NCI-H2029 treated with DMSO at 0.1 percent for 48 hours (cell line): ENCODE measurements at regions not wholly inside any gene's neighbourhood (a gene's known extent, or its start where the extent isn't known, plus 50 kb on each side); places are given as distances from the start of the nearest gene placed in this dataset.
"Not testable (repeated sequence)": the region's sequence is repeated elsewhere in the genome, so short reads cannot be mapped to it uniquely, and the experiment has no call there.

ENCODE experiments used
- DNase-seq: peaks from one replicate; lab custom pipeline; 2025; lab: John Stamatoyannopoulos, UW

- no peak for DNase-seq
Measured at GRCh38 chr6:14887986-14888574, 357.8 kb upstream of the JARID2 start.

GRCh38 chr6:14888575-14889000 is 357.3 kb upstream of the JARID2 start:
- DNase-seq: no peak

- DNase-seq: no peak
Measured at GRCh38 chr6:14889188-14889587, 356.7 kb upstream of the JARID2 start.

DNA sequence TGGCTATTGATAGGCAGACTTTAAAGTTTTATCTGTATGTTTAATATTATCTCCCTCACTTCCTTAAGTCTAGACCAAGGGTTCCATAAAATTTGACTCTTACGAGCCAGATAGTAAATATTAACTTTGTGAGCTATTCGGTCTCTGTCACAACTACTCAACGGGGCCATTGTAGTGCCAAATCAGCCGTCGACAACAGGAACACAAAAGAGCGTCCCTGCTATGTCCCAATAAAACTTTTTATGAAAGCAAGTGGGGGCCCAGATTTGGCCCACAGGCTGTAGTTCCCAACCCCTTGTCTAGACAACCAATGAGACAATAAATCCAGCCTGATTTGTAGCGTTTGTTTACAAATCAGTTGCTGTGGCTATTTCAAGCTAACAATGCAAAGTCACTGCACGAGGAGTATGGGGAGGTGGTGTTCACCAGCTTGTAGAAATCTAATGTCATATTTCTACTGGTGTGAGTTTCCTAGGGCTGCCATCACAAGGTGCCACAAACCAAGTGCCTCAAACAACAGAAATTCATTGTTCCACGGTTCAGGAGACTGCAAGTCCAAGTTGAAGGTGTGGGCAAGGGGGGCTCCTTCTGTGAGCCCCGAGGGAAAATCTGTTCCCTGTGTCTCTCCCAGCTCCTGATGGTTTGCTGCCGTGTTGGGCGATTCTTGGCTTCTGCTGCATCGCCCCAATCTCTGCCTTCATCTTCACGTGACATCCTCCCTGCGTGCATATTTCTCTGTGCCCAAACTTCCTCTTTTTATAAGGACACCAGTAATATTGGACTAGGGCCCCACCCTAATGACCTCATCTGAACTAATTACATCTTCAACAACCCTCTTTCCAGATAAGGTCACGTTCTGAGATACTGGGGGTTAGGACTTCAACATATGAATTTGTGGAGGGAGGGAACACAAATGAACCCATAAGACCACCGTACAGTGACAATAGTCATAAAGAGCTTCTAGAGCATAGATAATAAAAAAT is 356.0 kb upstream of the JARID2 start:
- no peak for DNase-seq

DNA sequence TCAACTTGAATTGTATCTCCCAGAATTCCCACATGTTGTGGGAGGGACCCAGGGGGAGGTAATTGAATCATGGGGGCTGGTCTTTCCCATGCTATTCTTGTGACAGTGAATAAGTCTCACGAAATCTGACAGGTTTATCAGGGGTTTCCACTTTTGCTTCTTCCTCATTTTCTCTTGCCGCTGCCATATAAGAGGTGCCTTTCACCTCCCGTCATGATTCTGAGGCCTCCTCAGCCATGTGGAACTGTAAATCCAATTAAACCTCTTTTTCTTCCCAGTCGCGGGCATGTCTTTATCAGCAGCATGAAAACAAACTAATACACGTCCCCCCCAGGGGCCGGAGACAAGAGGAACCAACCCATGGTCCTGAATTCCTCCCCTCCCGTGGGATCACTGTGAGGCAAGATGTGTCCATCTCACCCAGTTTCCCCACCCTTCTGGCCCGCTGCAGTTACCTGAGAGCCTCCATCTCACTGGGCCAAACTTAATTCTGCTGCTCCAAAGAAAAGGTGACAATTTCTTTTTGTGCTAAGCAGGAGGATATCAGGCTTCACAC is 354.0 kb upstream of the JARID2 start:
- not testable (repeated sequence) for DNase-seq

DNA sequence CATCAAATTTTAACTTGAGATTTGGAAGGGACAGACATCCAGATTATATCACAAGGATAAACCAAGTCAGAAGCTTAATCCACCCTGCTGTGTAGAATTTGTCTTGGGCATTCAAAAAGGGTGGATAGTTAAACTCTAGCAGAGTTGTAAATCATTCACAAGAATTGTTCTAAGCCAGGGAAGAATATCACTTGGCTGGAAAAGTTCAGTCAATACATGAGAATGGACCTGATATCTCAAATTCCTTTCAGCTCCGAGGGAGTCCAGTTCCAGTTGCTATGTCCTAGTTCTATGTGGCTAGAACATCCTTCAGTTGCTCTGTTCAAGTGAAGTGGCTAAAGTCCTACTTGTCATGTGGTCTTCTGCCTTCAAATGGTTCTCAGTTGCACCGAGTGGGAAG is 351.8 kb upstream of the JARID2 start:
- DNase-seq: no peak

GRCh38 chr6:14896475-14896874 is 349.4 kb upstream of the JARID2 start:
- DNase-seq: no peak

DNA sequence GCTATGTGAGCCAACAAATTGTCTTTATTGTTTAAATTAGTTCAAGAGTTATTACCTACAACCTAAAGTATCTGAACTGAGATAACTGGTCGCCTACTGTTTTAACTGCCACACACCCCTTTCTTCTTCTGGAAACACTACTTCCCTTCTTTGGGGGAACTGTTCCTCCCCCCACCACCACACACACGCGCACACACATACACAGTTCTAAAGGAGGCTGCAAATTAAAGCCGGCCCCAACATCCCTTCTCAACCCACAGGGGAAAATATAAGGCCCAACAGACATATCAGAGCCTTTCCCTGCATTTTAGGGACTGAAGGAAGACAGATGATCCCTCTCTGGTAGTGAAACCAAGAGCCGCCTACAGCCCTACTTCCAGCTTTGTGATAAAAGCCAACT is 348.0 kb upstream of the JARID2 start:
- DNase-seq: no peak

DNA sequence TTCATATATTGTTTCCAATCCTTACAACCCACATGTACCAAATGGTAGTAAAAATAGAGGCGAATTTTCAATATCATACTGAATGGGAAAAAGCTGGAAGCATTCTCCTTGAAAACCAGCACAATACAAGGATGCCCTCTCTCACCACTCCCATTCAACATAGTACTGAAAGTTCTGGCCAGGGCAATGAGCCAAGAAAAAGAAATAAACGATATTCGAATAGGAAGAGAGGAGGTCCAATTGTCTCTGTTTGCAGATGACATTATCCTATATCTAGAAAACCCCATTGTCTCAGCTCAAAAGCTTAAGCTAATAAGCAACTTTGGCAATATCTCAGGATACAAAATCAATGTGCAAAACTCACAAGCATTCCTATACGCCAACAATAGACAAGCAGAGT is 346.4 kb upstream of the JARID2 start:
- not testable (repeated sequence) for DNase-seq

DNA sequence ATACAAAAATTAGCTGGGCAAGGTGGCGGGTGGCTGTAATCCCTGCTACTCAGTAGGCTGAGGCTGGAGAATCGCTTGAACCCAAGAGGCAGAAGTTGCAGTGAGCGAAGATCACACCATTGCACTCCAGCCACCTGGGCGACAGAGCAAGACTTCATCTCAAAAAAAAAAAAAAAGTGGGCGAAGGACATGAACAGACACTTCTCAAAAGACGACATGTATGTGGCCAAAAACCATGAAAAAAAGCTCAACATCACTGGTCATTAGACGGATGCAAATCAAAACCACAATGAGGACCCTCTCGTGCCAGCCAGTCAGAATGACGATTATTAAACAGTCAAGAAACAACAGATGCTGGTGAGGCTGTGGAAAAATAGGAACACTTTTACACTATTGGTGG is 344.9 kb upstream of the JARID2 start:
- no peak for DNase-seq

GRCh38 chr6:14903176-14904038 is 342.5 kb upstream of the JARID2 start:
- no peak for DNase-seq

- no peak for DNase-seq
Measured at GRCh38 chr6:14905201-14905600, 340.7 kb upstream of the JARID2 start.

DNA sequence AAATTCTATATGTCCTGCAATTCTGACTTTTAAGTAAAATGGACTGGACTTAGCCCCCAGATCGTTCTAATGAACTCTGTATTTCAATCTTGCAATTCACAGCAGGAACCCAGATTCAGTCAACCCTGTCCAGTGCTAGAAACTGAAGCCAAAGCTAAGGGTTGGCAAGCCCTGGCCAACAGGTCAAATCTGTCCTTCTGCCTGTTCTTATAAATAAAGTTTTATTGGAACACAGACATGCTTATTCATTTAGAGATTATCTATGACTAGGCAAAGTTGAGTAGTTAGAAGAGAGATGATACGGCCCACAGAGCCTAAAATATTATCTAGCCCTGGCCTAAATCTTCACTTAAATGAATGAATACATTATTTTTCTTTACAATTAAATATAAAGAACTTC is 339.2 kb upstream of the JARID2 start:
- DNase-seq: no peak

DNA sequence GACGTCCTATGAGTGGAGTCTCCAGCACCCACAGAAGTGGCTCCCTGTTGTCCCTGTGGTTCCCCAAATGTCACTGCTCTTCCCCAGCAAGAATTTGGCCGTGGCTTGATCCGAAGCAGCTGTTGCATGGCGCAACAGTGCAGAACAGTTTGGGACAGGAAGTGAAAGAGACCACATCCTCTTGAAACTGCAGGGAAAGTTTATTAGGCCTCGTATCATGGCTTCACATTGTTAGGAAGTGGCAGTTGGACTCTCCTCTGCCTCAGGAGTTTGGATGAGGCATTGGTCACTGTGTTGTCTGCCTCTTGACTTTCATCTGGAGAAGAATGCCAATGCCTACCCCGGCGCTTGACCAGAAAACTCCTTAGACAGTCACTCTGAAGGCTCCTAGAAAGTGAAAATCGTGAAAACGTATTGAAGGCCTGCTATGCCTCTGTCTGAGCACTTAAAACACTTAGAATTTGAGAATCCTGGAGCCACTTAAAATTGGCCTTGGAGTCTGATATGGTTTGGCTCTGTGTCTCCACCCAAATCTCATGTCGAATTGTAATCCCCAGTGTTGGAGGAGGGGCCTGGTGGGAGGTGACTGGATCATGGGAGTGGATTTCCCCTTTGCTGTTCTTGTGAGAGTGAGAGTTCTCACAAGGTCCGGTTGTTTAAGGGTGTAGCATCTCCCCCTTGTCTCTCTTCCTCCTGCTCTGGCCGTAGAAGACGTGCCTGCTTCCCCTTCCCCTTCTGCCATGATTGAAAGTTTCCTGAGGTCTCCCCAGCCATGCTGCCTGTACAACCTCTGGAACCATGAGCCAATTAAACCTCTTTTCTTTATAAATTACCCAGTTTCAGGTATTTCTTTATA is 334.9 kb upstream of the JARID2 start:
- no peak for DNase-seq

GRCh38 chr6:14912226-14912625 is 333.6 kb upstream of the JARID2 start:
- no peak for DNase-seq

GRCh38 chr6:14912706-14913105 is 333.2 kb upstream of the JARID2 start:
- no peak for DNase-seq

DNA sequence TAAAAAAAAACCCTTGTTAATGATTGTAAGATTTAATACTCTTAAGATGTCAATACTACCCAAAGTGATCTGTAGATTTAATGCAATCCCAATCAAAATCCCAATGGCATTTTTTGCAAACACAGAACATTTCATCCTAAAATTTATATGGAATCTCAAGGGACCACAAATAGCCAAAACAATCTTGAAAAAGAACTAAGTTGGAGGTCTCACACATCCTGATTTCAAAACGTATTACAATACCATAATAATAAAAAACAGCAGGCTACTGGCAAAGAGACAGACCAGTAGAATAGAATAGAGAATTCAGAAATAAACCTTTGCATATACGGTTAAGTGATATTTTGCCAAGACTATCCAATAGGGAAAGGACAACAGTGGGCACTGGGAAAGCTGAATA is 331.9 kb upstream of the JARID2 start:
- DNase-seq: no peak

- DNase-seq: no peak
Measured at GRCh38 chr6:14915888-14916832, 329.7 kb upstream of the JARID2 start.

GRCh38 chr6:14917109-14917910 is 328.6 kb upstream of the JARID2 start:
- no peak for DNase-seq
